Keratinocyte (primary cell): ENCODE measurements at regions not wholly inside any gene's neighbourhood (a gene's known extent, or its start where the extent isn't known, plus 50 kb on each side); places are given as distances from the start of the nearest gene placed in this dataset.

Source experiments
- DNase-seq: peaks from one replicate; pipeline ENCODE4 v3.0.0-alpha.2; 2011; ENCODE audit warnings: low read depth, missing footprints, low spot score
- FAIRE-seq: peaks from 2 replicates; lab custom pipeline; 2011; peaks lifted over from hg19 to GRCh38; lab: Jason Lieb, UNC
- H2AFZ ChIP-seq: 2 replicates; pipeline ENCODE4 v1.6.0; 2012; ENCODE audit warnings: low read length, control low read depth, inconsistent platforms; ENCODE audit not compliant: control insufficient read depth
- H3K27ac ChIP-seq: 2 replicates; pipeline ENCODE4 v1.5.1; 2011; ENCODE audit warnings: low read length; ENCODE audit not compliant: control insufficient read depth, insufficient read depth
- H3K27me3 ChIP-seq: 3 replicates; pipeline ENCODE4 v1.6.0; 2011; ENCODE audit warnings: low read length; ENCODE audit not compliant: control insufficient read depth, insufficient read depth; ENCODE audit errors: extremely low read depth
- H3K36me3 ChIP-seq, 2 experiments: 2 replicates in 1 of 2; 3 replicates in 1 of 2; pipeline ENCODE4 v1.5.1; 2011; ENCODE audit warnings: low read length in 2 of 2, mild to moderate bottlenecking in 1 of 2; ENCODE audit not compliant: control insufficient read depth in 2 of 2, insufficient read depth in 2 of 2; ENCODE audit errors: extremely low read depth in 1 of 2
- H3K4me1 ChIP-seq: 3 replicates; pipeline ENCODE4 v1.5.1; 2011; ENCODE audit warnings: low read length; ENCODE audit not compliant: control insufficient read depth, insufficient read depth; ENCODE audit errors: extremely low read depth
- H3K4me2 ChIP-seq: 3 replicates; pipeline ENCODE4 v1.6.0; 2011; ENCODE audit warnings: low read depth, low read length; ENCODE audit not compliant: control insufficient read depth, insufficient read depth; ENCODE audit errors: extremely low read depth
- H3K4me3 ChIP-seq, 3 experiments: fragments of 200-600 bp in 1 of 3; sonication (generic) in 1 of 3; 2 replicates in 2 of 3; 3 replicates in 1 of 3; pipeline ENCODE4 v1.5.1; 2011 to 2016; ENCODE audit warnings: low read length in 3 of 3, mild to moderate bottlenecking in 3 of 3, control low read depth in 2 of 3, inconsistent platforms in 1 of 3, low read depth in 1 of 3, mixed read lengths in 1 of 3, mixed run types in 1 of 3, moderate library complexity in 1 of 3; ENCODE audit not compliant: control insufficient read depth in 2 of 3, insufficient read depth in 2 of 3; ENCODE audit errors: extremely low read depth in 1 of 3
- H3K79me2 ChIP-seq: 2 replicates; pipeline ENCODE4 v1.6.0; 2012; ENCODE audit warnings: low read length; ENCODE audit not compliant: control insufficient read depth, insufficient read depth
- H3K9ac ChIP-seq: 3 replicates; pipeline ENCODE4 v1.6.0; 2011; ENCODE audit warnings: low read length; ENCODE audit not compliant: control insufficient read depth, insufficient read depth; ENCODE audit errors: extremely low read depth
- H3K9me1 ChIP-seq: 3 replicates; pipeline ENCODE4 v1.6.0; 2011; ENCODE audit warnings: low read length; ENCODE audit not compliant: control insufficient read depth, insufficient read depth; ENCODE audit errors: extremely low read depth
- H3K9me3 ChIP-seq: 2 replicates; pipeline ENCODE4 v1.5.1; 2012; ENCODE audit warnings: low read depth, low read length; ENCODE audit not compliant: control insufficient read depth
- H4K20me1 ChIP-seq: 3 replicates; pipeline ENCODE4 v1.6.0; 2011; ENCODE audit warnings: low read length; ENCODE audit not compliant: control insufficient read depth, insufficient read depth; ENCODE audit errors: extremely low read depth
- CTCF ChIP-seq, 3 experiments: IDR thresholded peaks in 1 of 3; conservative IDR thresholded peaks in 1 of 3; optimal IDR thresholded peaks in 1 of 3; 2 replicates in 2 of 3; 3 replicates in 1 of 3; pipeline versions ENCODE3 to v1.5.1; 2011; ENCODE audit warnings: low read length in 3 of 3, mild to moderate bottlenecking in 3 of 3, moderate library complexity in 2 of 3, control low read depth in 1 of 3, inconsistent platforms in 1 of 3; ENCODE audit not compliant: insufficient read depth in 2 of 3; ENCODE audit errors: extremely low read depth in 1 of 3
- EZH2 ChIP-seq: IDR thresholded peaks from one replicate; pipeline ENCODE4 v1.6.1; 2012; ENCODE audit warnings: inconsistent platforms, mild to moderate bottlenecking, low read length, moderate library complexity
- dilution Hi-C: fragments of 300-500 bp; cut with MboI; formaldehyde crosslinking; loops from one replicate; pipeline ENCODE4 v1.7.0; 2020; ENCODE audit warnings: low sequenced_read_pairs; ENCODE audit not compliant: extremely low pct_ligation_motif_present

GRCh38 chr11:120058931-120059330 lies 79.0 kb downstream of the TRIM29 start:
- Histone ChIP-seq H3K4me1 (peaks cover 38% of the 10 kb centered on the region), H3K9me1 (no peaks in the 10 kb centered on the region), H3K36me3 (no peaks in the 10 kb centered on the region), H4K20me1 (no peaks in the 10 kb centered on the region), H3K9ac (no peak overlapping the region), H3K79me2 (no peaks in the 10 kb centered on the region), H3K27me3 (peaks cover 2% of the 10 kb centered on the region), H3K9me3 (no peaks in the 10 kb centered on the region), H2AFZ (no peak overlapping the region), H3K27ac (no peak overlapping the region), H3K4me2 (no peak overlapping the region), H3K4me3 (no peak overlapping the region)
- FAIRE-seq (no peak), DNase-seq (no peak)
- dilution Hi-C loops, result no loop called here
- TF ChIP-seq CTCF (optimal IDR thresholded peaks at IDR 0.05 in 1 of 3, IDR thresholded peaks at IDR 0.05 in 1 of 3, conservative IDR thresholded peaks at IDR 0.05 in 1 of 3; ENCODE audit: extremely low read depth in 1 of 3, insufficient read depth in 2 of 3, low read length in 3 of 3) (no peak), EZH2 (no peak)

DNA sequence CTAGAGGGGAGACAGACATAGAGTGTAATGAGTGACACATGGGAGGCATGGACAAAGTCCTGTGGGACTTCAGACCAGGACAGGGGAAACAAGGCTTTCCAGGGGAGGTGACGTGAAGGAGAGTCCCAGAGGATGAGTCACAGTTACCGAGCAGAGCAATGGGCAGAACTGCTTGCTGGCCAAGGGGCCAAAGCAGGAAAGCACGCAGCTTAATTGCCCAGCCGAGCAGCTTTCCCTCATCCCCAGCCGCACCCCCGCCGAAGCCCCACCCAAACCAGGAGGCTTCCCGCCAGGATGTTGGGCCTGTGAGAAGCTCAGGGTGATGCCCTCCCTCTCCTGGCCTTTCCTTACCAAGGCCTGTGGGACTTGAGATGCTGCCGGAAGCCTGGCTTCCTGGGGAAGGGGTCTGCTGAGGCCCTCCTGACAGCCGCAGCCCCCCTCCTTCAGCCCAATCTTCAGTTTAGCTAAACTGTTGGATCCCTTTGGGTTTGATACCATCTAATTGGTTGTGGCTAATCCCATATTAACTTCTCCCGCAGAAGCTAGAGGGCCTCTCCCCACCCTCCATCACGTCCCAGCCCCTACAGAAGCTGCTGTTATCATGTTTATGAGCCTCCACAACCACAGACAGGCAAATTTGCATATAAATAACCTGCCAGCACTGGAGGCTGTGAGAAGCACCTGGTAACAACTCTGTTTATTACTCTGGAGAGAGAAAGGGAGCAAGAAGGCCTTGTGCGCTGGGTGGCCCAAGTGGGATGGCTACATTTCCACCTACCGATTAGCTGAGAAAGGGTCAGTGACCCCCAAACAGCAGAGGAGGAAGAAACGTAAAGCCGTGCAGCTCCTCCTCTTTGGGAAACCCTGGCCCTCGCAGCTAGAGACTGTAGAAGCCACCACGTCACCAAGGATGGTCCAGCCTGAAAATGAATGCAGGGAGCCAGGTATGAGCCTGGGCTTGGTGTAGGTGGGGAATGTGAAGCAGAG lies 80.0 kb downstream of the TRIM29 start:
- H3K36me3 ChIP-seq, result no peaks in the 10 kb centered on the region
- dilution Hi-C loops, result no loop called here
- H2AFZ ChIP-seq, result peak overlapping the region; percentile 14
- H3K4me3 ChIP-seq, result no peak overlapping the region
- peak; percentile 9 for DNase-seq
- H3K4me2 ChIP-seq, result no peak overlapping the region
- H3K79me2 ChIP-seq, result no peaks in the 10 kb centered on the region
- H3K27ac ChIP-seq, result no peak overlapping the region
- TF ChIP-seq CTCF (optimal IDR thresholded peaks at IDR 0.05 in 1 of 3, IDR thresholded peaks at IDR 0.05 in 1 of 3, conservative IDR thresholded peaks at IDR 0.05 in 1 of 3; ENCODE audit: extremely low read depth in 1 of 3, insufficient read depth in 2 of 3, low read length in 3 of 3), result no peak
- no peak for TF ChIP-seq EZH2
- no peaks in the 10 kb centered on the region for H3K9me3 ChIP-seq
- peaks cover 38% of the 10 kb centered on the region for H3K4me1 ChIP-seq
- H3K27me3 ChIP-seq, result peaks cover 2% of the 10 kb centered on the region
- FAIRE-seq, result peak; percentile 76
- no peaks in the 10 kb centered on the region for H3K9me1 ChIP-seq
- no peak overlapping the region for H3K9ac ChIP-seq
- H4K20me1 ChIP-seq, result no peaks in the 10 kb centered on the region
